ENCODE measurements at regions not wholly inside any gene's neighbourhood (a gene's known extent, or its start where the extent isn't known, plus 50 kb on each side); places are given as distances from the start of the nearest gene placed in this dataset.
"Not testable (repeated sequence)": the region's sequence is repeated elsewhere in the genome, so short reads cannot be mapped to it uniquely, and the experiment has no call there.

GRCh38 chr10:62500116-62500515 is 125.9 kb downstream of the ZNF365 start:
- not testable (repeated sequence) for TF ChIP-seq POLR2AphosphoS5 (IDR thresholded peaks at IDR 0.05; ENCODE audit: low read depth); REST (IDR thresholded peaks at IDR 0.05; ENCODE audit: unreplicated experiment); CTCF (conservative IDR thresholded peaks at IDR 0.05; ENCODE audit: low read depth in 2 of 2); EZH2phosphoT487 (IDR thresholded peaks at IDR 0.05; ENCODE audit: unreplicated experiment); ZNF462 (CRISPR knock-in tag; IDR thresholded peaks at IDR 0.05); EZH2 (IDR thresholded peaks at IDR 0.05; ENCODE audit: low read depth, unreplicated experiment); JUNB (IDR thresholded peaks at IDR 0.05; ENCODE audit: unreplicated experiment); ETS1 (IDR thresholded peaks at IDR 0.05); NANOG (IDR thresholded peaks at IDR 0.05; ENCODE audit: borderline replicate concordance); CREB1 (CRISPR knock-in tag; IDR thresholded peaks at IDR 0.05; ENCODE audit: low read depth); ZNF114 (CRISPR knock-in tag; IDR thresholded peaks at IDR 0.05); STAT1 (IDR thresholded peaks at IDR 0.05; ENCODE audit: unreplicated experiment)
